ENCODE measurements at regions not wholly inside any gene's neighbourhood (a gene's known extent, or its start where the extent isn't known, plus 50 kb on each side); places are given as distances from the start of the nearest gene placed in this dataset.

DNA sequence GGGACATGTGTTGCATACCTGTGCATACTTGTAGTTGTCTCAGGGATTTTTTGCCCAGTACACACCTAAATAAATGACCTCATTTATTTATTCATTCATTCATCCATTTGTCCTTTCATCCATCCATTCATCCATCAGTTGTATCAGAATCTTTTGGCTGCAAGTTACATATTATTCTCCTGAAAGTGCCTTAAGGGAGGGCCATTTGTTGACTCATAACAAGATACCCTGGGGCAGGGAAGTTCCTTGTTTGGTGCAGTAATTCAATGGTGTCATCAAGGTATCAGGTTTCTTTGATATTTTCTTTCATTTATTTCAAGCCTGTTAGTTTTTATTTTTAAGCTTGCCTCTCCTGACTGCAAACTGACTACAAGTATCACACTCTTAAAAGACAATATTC, 597.9 kb upstream of the TLE4 start:
- TF ChIP-seq, protein P1, sequence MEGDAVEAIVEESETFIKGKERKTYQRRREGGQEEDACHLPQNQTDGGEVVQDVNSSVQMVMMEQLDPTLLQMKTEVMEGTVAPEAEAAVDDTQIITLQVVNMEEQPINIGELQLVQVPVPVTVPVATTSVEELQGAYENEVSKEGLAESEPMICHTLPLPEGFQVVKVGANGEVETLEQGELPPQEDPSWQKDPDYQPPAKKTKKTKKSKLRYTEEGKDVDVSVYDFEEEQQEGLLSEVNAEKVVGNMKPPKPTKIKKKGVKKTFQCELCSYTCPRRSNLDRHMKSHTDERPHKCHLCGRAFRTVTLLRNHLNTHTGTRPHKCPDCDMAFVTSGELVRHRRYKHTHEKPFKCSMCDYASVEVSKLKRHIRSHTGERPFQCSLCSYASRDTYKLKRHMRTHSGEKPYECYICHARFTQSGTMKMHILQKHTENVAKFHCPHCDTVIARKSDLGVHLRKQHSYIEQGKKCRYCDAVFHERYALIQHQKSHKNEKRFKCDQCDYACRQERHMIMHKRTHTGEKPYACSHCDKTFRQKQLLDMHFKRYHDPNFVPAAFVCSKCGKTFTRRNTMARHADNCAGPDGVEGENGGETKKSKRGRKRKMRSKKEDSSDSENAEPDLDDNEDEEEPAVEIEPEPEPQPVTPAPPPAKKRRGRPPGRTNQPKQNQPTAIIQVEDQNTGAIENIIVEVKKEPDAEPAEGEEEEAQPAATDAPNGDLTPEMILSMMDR (IDR thresholded peaks at IDR 0.05; ENCODE audit: low read length), result no peak
- TF ChIP-seq EZH2 (optimal IDR thresholded peaks at IDR 0.05; ENCODE audit: low read depth, low read length), result no peak
